ENCODE measurements at regions not wholly inside any gene's neighbourhood (a gene's known extent, or its start where the extent isn't known, plus 50 kb on each side); places are given as distances from the start of the nearest gene placed in this dataset.

GRCh38 chr9:80218328-80218727, 646.6 kb downstream of the TLE4 start:
- in situ Hi-C loops (cut with HindIII; ENCODE audit: low pct_ligation_motif_present, low pct_unique_long_range_greater_than_20kb, low sequenced_read_pairs), result no loop called here
- DNase-seq, result no peak

- no peak for DNase-seq
- in situ Hi-C loops (cut with HindIII; ENCODE audit: low pct_ligation_motif_present, low pct_unique_long_range_greater_than_20kb, low sequenced_read_pairs), result no loop called here
Observed at GRCh38 chr9:80213613-80214012, 641.8 kb downstream of the TLE4 start.

- in situ Hi-C loops (cut with HindIII; ENCODE audit: low pct_ligation_motif_present, low pct_unique_long_range_greater_than_20kb, low sequenced_read_pairs), result no loop called here
- no peak for DNase-seq
Observed at GRCh38 chr9:80208696-80209095, 636.9 kb downstream of the TLE4 start.

- in situ Hi-C loops (cut with HindIII; ENCODE audit: low pct_ligation_motif_present, low pct_unique_long_range_greater_than_20kb, low sequenced_read_pairs), result no loop called here
- DNase-seq, result no peak
Observed at GRCh38 chr9:80204054-80204453, 632.3 kb downstream of the TLE4 start.

DNA sequence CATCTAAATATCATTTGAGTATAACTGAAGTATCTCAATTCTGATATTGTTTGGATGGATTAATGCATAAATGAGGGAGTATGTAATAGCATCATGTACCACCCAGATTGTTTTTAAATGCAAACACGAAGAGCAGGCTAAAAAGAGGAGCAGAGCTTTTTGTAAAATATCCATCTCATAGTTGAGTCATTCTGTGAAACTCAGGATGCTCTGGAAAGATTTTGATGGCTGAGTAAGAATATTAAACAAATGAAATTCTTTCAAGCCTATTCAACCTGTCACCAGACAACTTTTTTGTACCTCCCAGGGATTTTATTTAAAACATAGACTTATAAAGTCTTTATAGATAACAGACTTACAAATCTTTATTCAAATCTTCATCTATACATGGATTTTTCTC, 625.9 kb downstream of the TLE4 start:
- no peak for DNase-seq
- in situ Hi-C loops (cut with HindIII; ENCODE audit: low pct_ligation_motif_present, low pct_unique_long_range_greater_than_20kb, low sequenced_read_pairs), result no loop called here

DNA sequence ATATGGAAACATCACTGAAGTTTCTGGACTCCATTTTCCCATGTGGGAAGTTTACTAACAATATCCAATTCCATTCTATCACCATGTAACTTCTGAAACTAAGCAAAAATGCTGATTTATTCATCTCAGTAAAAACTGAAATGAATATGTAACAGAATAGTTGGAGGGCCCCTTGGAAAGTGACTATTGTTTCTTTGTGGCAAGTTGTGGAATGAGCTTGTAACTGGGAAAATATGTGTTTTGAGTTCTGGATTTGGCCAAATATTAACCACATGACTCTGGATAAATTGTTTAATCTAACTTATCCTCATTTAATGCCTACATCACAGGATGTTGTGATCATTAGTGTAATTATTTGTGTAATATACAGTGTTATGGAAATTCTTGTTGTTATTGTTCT, 619.3 kb downstream of the TLE4 start:
- DNase-seq, result no peak
- in situ Hi-C loops (cut with HindIII; ENCODE audit: low pct_ligation_motif_present, low pct_unique_long_range_greater_than_20kb, low sequenced_read_pairs), result no loop called here

- in situ Hi-C loops (cut with HindIII; ENCODE audit: low pct_ligation_motif_present, low pct_unique_long_range_greater_than_20kb, low sequenced_read_pairs), result no loop called here
- DNase-seq, result no peak
Observed at GRCh38 chr9:80188579-80188978, 616.8 kb downstream of the TLE4 start.

- no peak for DNase-seq
- in situ Hi-C loops (cut with HindIII; ENCODE audit: low pct_ligation_motif_present, low pct_unique_long_range_greater_than_20kb, low sequenced_read_pairs), result no loop called here
Observed at GRCh38 chr9:80185112-80185738, 613.5 kb downstream of the TLE4 start.

DNA sequence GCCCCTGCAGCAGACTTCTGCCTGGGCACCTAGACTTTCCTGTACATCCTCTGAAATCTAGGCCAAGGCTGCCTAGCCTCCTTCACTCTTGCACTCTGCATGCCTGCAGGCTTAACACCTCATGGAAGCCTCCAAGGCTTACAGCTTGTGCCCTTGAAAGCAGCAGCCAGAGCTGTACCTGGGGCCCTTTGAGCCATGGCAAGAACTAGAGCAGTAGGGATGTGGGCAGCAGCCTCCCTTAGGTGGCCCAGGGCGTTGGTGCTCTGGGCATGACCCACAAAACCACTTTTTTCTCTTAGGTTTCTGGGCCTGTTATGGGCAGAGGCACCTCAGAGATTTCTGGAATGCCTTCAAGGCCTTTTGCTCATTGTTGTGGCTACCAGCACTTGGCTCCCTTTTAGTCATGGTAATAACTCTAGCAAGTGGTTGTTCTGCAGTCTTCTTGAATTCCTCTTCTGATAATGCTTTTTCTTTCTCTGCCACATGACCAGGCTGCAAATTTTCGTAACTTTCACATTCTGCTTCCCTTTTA, 606.2 kb downstream of the TLE4 start:
- in situ Hi-C loops (cut with HindIII; ENCODE audit: low pct_ligation_motif_present, low pct_unique_long_range_greater_than_20kb, low sequenced_read_pairs), result no loop called here
- no peak for DNase-seq

DNA sequence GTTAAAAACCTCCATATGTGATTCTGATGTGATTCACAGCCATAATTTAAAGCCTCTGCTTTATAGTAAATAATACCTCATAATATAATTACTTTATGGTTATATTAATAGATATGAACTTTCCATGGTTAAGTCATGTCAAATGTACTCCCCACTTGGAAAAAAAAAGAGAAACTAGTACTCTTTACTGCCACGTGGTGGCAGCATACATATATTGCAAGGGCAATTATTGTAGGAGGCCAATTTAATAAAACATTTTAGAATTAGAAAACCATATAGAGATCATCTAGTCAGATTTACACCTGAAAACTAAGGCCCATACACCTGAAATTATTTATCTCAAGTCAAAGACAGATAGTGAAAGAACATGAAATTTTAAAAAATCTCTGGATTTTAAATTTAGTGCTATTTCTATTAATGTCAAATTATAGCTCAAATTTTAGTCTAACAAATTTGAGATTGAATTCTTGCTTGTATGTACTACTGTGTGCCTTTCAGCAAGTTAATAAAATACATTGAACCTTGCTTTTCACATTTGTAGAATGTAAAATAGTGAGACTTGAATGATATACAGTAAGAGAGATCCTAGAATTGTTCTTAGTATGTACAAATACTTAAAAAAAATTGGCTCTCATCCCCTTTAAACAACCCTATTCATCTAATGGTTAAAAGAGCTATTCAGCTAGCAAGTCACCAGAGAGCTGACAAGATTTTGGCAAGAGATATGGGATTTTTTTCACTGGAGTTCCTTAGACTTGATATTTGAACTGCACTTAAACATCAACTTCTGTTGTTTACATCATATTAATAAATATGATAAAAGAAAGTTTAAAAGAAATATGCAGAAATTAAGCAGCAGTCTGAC, 603.8 kb downstream of the TLE4 start:
- in situ Hi-C loops (cut with HindIII; ENCODE audit: low pct_ligation_motif_present, low pct_unique_long_range_greater_than_20kb, low sequenced_read_pairs), result no loop called here
- peak; percentile 45 for DNase-seq

DNA sequence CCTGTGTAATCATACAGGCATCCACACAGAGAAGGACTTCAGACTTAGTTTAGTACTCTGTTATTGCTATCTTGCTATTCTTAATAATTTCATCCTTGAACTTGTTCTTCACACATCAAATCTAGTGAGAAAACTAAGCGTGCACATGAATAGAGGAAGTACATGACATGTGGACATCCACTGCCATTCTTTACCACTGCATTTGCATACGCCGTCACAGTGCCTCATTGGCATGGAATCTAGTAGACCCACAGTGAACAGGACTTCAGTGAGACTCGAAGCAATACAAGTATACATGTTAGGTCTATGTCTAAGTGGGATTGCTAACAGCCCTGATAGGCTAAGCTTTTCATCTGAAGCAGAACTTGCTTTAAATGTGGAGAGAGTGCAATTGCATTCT, 592.1 kb downstream of the TLE4 start:
- in situ Hi-C loops (cut with HindIII; ENCODE audit: low pct_ligation_motif_present, low pct_unique_long_range_greater_than_20kb, low sequenced_read_pairs), result no loop called here
- no peak for DNase-seq

- DNase-seq, result no peak
- in situ Hi-C loops (cut with HindIII; ENCODE audit: low pct_ligation_motif_present, low pct_unique_long_range_greater_than_20kb, low sequenced_read_pairs), result no loop called here
Observed at GRCh38 chr9:80158554-80159170, 586.9 kb downstream of the TLE4 start.

GRCh38 chr9:80158131-80158530, 586.4 kb downstream of the TLE4 start:
- in situ Hi-C loops (cut with HindIII; ENCODE audit: low pct_ligation_motif_present, low pct_unique_long_range_greater_than_20kb, low sequenced_read_pairs), result no loop called here
- DNase-seq, result no peak

- no peak for DNase-seq
- in situ Hi-C loops (cut with HindIII; ENCODE audit: low pct_ligation_motif_present, low pct_unique_long_range_greater_than_20kb, low sequenced_read_pairs), result no loop called here
Observed at GRCh38 chr9:80157561-80157983, 585.8 kb downstream of the TLE4 start.

- DNase-seq, result no peak
- in situ Hi-C loops (cut with HindIII; ENCODE audit: low pct_ligation_motif_present, low pct_unique_long_range_greater_than_20kb, low sequenced_read_pairs), result no loop called here
Observed at GRCh38 chr9:80156756-80157472, 585.1 kb downstream of the TLE4 start.

DNA sequence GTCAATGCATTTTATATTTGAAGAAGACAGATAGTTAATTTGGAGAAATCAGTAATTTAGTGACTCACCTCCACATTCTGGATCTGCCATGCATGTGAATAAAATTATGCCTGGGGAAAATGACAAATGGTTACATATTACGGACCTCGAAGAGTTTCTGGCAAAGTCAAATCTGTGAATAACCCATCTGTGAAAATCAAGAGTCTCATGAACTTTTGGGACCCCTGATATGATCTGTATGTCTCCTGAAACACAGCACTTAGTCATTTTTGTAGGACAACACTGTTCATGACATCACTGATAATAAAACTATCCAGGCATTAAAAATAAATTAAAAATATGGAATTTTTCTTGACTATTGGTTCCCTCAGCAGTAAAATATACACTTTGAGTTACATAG, 584.5 kb downstream of the TLE4 start:
- in situ Hi-C loops (cut with HindIII; ENCODE audit: low pct_ligation_motif_present, low pct_unique_long_range_greater_than_20kb, low sequenced_read_pairs), result no loop called here
- no peak for DNase-seq

- in situ Hi-C loops (cut with HindIII; ENCODE audit: low pct_ligation_motif_present, low pct_unique_long_range_greater_than_20kb, low sequenced_read_pairs), result no loop called here
- DNase-seq, result no peak
Observed at GRCh38 chr9:80147866-80148265, 576.1 kb downstream of the TLE4 start.

DNA sequence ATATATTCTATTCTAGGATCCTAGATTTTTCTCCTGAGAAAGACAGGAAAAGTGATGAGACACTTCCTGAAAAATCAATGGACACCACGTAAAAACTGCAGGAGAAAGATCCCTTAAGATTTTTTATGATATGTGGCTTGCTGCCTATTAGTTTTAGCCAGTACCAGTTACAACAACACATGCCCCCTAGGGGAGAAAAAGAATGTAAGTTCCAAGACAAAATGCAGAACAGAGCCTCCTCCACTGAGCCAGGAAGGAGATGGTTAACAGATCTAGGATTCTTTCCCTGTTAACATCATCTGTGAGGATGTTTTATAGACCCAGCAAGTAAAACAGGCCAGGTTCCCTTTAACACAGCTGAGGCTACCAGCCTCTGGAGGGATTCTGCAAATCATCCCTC, 574.7 kb downstream of the TLE4 start:
- in situ Hi-C loops (cut with HindIII; ENCODE audit: low pct_ligation_motif_present, low pct_unique_long_range_greater_than_20kb, low sequenced_read_pairs), result no loop called here
- no peak for DNase-seq

GRCh38 chr9:80144856-80145255, 573.1 kb downstream of the TLE4 start:
- in situ Hi-C loops (cut with HindIII; ENCODE audit: low pct_ligation_motif_present, low pct_unique_long_range_greater_than_20kb, low sequenced_read_pairs), result no loop called here

More at GRCh38 chr9:80144856-80145255, 573.1 kb downstream of the TLE4 start:
- DNase-seq, result no peak
